ENCODE measurements at regions not wholly inside any gene's neighbourhood (a gene's known extent, or its start where the extent isn't known, plus 50 kb on each side); places are given as distances from the start of the nearest gene placed in this dataset.
"Not testable (repeated sequence)": the region's sequence is repeated elsewhere in the genome, so short reads cannot be mapped to it uniquely, and the experiment has no call there.

DNA sequence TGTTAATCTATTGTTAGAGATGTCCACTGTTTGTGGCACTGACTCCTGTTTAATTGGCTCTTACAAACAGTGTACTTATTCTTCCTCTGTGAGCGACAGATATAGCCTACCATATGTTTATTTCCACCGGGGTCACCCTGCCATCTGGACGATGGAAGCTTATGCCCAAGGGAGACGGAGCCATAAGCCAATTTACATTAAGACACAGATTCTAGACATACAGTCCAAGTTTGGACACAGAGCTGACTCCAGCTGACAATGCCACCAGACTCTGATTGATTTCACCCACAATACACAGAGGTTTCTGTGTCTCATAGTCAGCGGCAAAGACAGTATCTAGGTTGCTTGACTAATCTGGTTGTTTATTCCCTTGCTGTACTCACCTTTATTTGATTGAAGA, 198.9 kb downstream of the ENC1 start:
- DNase-seq (ENCODE audit: extremely low read depth, low read depth) = no peak
- TF ChIP-seq, protein P1, sequence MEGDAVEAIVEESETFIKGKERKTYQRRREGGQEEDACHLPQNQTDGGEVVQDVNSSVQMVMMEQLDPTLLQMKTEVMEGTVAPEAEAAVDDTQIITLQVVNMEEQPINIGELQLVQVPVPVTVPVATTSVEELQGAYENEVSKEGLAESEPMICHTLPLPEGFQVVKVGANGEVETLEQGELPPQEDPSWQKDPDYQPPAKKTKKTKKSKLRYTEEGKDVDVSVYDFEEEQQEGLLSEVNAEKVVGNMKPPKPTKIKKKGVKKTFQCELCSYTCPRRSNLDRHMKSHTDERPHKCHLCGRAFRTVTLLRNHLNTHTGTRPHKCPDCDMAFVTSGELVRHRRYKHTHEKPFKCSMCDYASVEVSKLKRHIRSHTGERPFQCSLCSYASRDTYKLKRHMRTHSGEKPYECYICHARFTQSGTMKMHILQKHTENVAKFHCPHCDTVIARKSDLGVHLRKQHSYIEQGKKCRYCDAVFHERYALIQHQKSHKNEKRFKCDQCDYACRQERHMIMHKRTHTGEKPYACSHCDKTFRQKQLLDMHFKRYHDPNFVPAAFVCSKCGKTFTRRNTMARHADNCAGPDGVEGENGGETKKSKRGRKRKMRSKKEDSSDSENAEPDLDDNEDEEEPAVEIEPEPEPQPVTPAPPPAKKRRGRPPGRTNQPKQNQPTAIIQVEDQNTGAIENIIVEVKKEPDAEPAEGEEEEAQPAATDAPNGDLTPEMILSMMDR (IDR thresholded peaks at IDR 0.05; ENCODE audit: low read depth, low read length) = no peak

DNA sequence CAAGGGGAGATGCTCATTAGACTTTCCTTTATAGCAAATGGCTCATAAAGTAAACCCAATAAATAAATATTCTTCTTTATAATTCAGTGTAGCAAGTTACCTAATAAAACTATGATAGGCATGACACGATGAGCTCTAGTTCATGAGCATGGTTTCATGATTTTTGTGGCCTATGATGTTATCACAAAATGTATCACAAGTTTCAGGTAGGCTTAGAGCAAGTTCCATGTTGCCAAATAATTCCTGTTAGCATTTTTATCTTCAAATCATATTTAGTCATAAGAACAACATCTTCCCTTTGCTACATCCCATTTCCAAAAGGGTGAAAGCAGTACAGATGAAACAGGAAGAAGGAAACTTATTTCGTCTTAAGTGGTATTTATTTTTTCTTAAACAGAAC, 200.2 kb downstream of the ENC1 start:
- TF ChIP-seq, protein P1 (IDR thresholded peaks at IDR 0.05; ENCODE audit: low read depth, low read length) = no peak

DNA sequence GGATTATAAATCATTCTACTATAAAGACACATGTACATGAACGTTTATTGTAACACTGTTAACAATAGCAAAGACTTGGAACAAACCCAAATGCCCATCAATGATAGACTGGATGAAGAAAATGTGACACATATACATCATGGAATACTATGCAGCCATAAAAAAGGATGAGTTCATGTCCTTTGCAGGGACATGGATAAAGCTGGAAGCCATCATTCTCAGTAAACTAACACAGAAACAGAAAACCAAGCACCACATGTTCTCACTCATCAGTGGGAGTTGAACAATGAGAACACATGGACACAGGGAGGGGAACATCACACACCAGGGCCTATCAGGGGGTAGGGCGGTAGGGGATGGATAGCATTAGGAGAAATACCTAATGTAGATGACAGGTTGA, 202.7 kb downstream of the ENC1 start:
- not testable (repeated sequence) for DNase-seq (ENCODE audit: extremely low read depth, low read depth)

More for the DNA sequence above, 200.2 kb downstream of the ENC1 start:
- DNase-seq (ENCODE audit: extremely low read depth, low read depth) = no peak

DNA sequence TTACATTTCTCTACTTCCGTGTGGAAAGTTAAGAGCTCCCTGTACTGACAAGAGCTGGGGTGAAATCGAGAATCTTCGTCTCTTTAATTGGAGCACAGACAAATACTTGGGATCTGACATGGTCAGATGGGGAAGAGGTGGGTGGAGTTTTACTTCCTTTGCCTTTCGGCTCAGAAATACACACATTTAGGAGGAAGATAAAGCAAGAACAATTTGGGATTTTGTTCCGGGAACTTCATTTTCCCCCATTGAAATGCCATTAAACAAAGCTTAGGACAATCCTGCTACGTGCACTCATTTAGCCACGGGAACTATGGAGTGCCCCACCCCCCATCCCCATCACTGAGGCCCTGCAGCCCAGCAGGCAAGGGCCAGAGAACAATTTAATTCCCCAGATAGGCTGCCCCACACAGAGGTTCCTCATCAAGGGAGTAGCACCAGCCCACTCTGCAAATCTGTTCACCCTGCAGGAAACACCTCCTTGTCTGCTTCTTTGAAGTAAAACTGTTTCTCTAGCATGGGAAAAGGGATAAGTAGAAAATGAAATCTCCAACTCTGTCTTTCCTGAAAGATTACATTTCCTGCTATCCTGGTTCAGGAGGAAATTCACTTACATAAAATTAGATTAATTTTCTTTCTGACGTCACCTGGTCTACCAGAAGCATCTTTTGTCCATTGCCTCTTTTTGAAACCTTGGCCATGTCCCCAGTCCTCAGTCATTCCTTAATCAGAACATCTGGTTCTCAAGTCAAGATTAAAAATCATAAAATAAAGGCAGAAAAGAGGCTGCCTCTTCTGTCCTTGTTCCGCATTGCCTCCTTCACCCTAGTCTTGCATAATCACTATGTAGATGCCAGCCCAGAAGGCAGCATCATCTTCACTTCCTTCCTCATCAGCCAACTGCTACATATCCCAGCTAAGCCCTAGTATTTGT, 206.4 kb downstream of the ENC1 start:
- TF ChIP-seq, protein P1 (IDR thresholded peaks at IDR 0.05; ENCODE audit: low read depth, low read length) = no peak
- no peak for DNase-seq (ENCODE audit: extremely low read depth, low read depth)

DNA sequence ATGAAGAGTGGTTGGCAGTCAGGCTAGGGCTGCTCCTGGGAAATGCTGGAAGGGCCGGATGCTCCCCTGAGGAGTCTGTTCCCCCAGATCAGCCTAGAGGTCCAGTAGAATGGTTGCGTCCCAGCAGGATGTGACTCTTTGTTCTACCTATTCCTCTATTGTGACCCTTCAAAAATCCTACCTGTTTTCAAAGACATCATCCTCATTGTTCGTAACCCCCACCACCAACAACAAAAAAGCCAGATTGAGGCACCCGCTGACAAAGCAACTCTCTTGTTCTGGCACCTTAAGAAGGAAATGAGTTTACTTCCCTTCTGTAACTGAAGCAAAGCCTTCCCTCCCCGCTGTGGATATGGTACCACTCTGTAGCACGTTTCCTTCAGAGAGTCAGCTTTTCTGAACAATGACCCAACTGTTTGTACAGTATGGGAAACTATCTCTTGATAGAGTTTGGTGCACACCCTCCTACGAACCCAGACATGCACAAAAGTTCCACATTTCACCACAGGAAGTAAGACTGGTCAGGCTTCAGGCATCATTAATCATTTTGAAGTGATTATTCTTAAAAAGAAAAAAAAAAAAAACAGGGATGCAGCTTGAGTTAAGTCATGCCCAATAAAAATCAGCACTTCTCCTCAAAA, 207.2 kb downstream of the ENC1 start:
- no peak for DNase-seq (ENCODE audit: extremely low read depth, low read depth)
- TF ChIP-seq, protein P1 (IDR thresholded peaks at IDR 0.05; ENCODE audit: low read depth, low read length) = no peak

DNA sequence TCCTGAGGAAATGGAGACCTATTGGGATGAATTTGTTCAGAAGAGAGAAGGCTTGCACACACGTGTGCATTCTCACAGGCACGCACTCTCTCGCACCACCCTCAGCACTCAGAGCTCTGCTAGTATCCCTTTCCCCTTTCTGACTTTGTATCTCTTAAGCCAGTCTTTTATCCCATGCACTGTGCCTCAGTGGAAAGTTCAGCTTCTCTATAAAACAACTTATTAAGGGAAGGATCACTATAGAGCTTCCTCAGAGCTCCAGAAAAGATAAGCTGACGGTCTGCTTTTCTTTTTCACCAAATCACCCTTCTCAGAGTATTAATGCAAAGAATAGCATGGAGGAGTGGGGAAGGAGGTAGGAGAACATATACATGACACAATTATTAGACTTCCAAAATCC, 207.8 kb downstream of the ENC1 start:
- TF ChIP-seq, protein P1 (IDR thresholded peaks at IDR 0.05; ENCODE audit: low read depth, low read length) = no peak
- no peak for DNase-seq (ENCODE audit: extremely low read depth, low read depth)

DNA sequence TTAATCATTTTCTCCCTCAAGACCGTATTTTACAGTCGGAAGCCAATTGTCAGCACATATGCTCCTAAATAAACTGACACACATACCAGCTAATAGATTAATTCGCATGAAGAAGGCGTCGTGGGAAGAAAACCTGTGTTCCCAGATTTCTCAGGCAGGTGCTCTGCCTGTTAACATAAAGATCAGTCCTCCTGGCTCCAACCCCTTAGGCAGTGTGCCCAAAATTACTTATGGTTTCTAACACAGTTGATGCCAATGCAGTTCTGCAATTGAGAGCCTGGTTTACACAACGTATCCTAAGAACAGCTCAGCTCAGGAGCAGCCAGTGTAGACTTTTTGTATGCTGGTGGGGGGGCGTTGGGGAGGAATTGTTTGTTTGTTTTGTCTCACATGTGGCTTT, 208.3 kb downstream of the ENC1 start:
- DNase-seq (ENCODE audit: extremely low read depth, low read depth) = no peak

More for the DNA sequence above, 208.3 kb downstream of the ENC1 start:
- TF ChIP-seq, protein P1 (IDR thresholded peaks at IDR 0.05; ENCODE audit: low read depth, low read length) = no peak

Measured in AG09319 (cell line).